SHP77 treated with DMSO at 0.1 percent for 48 hours (cell line): ENCODE measurements at regions not wholly inside any gene's neighbourhood (a gene's known extent, or its start where the extent isn't known, plus 50 kb on each side); places are given as distances from the start of the nearest gene placed in this dataset.
A peak's percentile ranks its signal among the peaks of the same experiment; 100 is the strongest.
"Not testable (repeated sequence)": the region's sequence is repeated elsewhere in the genome, so short reads cannot be mapped to it uniquely, and the experiment has no call there.

Source experiments
- DNase-seq: peaks from one replicate; lab custom pipeline; 2025; lab: John Stamatoyannopoulos, UW

- DNase-seq = no peak
Observed at GRCh38 chr15:93941697-93942096, 289.7 kb upstream of the MCTP2 start.

- no peak for DNase-seq
Observed at GRCh38 chr15:93940226-93940625, 291.1 kb upstream of the MCTP2 start.

GRCh38 chr15:93932164-93932776 is 299.1 kb upstream of the MCTP2 start:
- DNase-seq = no peak

- no peak for DNase-seq
Observed at GRCh38 chr15:93929375-93930094, 301.8 kb upstream of the MCTP2 start.

- no peak for DNase-seq
Observed at GRCh38 chr15:93920204-93920603, 311.2 kb upstream of the MCTP2 start.

- not testable (repeated sequence) for DNase-seq
Observed at GRCh38 chr15:93918801-93919200, 312.6 kb upstream of the MCTP2 start.

GRCh38 chr15:93917181-93917580 is 314.2 kb upstream of the MCTP2 start:
- no peak for DNase-seq

GRCh38 chr15:93913871-93914270 is 317.5 kb upstream of the MCTP2 start:
- DNase-seq = no peak

GRCh38 chr15:93913310-93913709 is 318.1 kb upstream of the MCTP2 start:
- no peak for DNase-seq

GRCh38 chr15:93900476-93901400 is 330.6 kb upstream of the MCTP2 start:
- DNase-seq = peak; percentile 70

- DNase-seq = no peak
Observed at GRCh38 chr15:93899817-93900216, 331.5 kb upstream of the MCTP2 start.

GRCh38 chr15:93897377-93897776 is 334.0 kb upstream of the MCTP2 start:
- no peak for DNase-seq

GRCh38 chr15:93895976-93896770 is 335.2 kb upstream of the MCTP2 start:
- no peak for DNase-seq

- DNase-seq = no peak
Observed at GRCh38 chr15:93894438-93895036, 336.8 kb upstream of the MCTP2 start.

GRCh38 chr15:93887151-93887550 is 344.2 kb upstream of the MCTP2 start:
- DNase-seq = no peak

GRCh38 chr15:93882779-93883178 is 348.6 kb upstream of the MCTP2 start:
- no peak for DNase-seq

GRCh38 chr15:93882141-93882540 is 349.2 kb upstream of the MCTP2 start:
- no peak for DNase-seq

GRCh38 chr15:93881310-93881709 is 350.1 kb upstream of the MCTP2 start:
- no peak for DNase-seq

- no peak for DNase-seq
Observed at GRCh38 chr15:93880358-93880757, 351.0 kb upstream of the MCTP2 start.

- no peak for DNase-seq
Observed at GRCh38 chr15:93870583-93870982, 360.8 kb upstream of the MCTP2 start.

GRCh38 chr15:93866948-93867347 is 364.4 kb upstream of the MCTP2 start:
- no peak for DNase-seq

GRCh38 chr15:93866476-93866875 is 364.9 kb upstream of the MCTP2 start:
- DNase-seq = no peak
